Activated CD4-positive, alpha-beta T cell treated with anti-CD3 and anti-CD28 coated beads for 24 hours (primary cell): ENCODE measurements at regions not wholly inside any gene's neighbourhood (a gene's known extent, or its start where the extent isn't known, plus 50 kb on each side); places are given as distances from the start of the nearest gene placed in this dataset.

ENCODE experiments used
- DNase-seq, 2 donors: peaks; one replicate each; pipeline ENCODE4 v3.0.0-alpha.2; 2020; ENCODE audit warnings: low read depth in 2 of 2

GRCh38 chr6:148044921-148045320, 297.7 kb upstream of the SASH1 start:
- DNase-seq, result no peak

DNA sequence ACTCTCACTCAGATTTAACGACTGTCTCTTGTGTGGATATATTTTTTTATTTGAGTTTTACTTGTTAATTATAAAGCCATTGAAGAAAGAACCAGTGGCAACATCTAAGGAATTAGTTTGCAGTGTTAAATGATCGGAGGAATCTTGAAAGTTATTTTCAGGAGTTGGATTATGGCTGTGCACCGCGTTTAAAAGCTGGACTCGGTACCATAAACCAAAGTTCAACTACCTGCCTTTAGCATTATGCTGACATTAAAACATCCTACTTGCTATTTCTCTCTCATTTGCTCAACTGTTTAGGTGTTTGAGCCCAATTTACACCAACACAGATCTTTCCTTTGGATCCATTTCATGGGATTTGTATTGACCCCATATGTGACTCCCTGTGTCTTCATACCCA, 289.4 kb upstream of the SASH1 start:
- DNase-seq, result no peak

- DNase-seq, result no peak
Measured at GRCh38 chr6:148053796-148054195, 288.8 kb upstream of the SASH1 start.

GRCh38 chr6:148054219-148054618, 288.4 kb upstream of the SASH1 start:
- DNase-seq, result no peak

GRCh38 chr6:148055419-148055818, 287.2 kb upstream of the SASH1 start:
- DNase-seq, result no peak

DNA sequence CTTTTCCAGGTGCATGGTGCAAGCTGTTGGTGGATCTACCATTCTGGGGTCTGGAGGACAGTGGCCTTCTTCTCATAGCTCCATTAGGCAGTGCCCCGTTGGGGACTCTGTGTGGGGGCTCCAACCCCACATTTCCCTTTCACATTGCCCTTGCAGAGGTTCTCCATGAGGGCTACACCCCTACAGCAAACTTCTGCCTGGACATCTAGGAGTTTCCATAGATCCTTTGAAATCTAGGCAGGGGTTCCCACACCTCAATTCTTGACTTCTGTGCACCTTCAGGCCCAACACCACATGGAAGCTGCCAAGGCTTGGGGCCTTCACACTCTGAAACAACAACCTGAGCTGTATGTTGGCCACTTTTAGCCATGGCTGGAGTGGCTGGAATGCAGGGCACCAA, 282.8 kb upstream of the SASH1 start:
- no peak for DNase-seq

DNA sequence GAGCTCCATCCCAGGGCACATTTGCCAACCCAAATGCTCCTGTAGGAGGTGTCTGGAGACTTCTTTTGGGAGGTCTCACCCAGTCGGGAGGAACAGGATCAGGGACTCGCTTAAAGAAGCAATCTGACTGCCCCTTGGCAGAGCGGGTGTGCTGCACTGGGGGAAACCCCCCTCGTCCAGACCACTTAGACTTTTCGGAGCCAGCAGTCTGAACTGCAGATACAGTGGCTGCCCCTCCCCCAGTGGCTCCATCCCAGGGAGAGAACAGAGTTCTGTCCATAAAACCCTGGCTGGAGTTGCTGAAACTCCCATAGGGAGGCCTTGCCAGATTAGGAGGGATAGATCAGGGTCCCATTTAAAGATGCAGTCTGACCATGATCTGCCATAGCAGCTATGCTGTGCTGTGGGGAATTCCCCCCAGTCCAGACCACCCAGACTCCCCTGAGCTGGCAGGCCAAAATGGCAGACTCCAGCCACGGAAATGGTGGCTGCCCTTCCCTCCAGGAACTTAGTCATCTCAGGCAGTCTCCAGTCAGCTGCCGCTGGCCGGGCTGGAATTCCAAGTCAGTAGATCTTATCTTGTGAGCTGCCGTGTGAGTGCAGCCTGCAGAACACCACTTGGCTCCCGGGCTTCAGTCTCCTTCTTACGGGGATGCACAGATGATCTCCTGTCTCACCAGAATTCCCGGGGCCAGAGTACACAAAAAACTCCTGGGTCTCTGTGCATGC, 278.1 kb upstream of the SASH1 start:
- DNase-seq, result no peak

- DNase-seq, result no peak
Measured at GRCh38 chr6:148068437-148069061, 274.1 kb upstream of the SASH1 start.

- DNase-seq, result no peak
Measured at GRCh38 chr6:148069256-148069655, 273.4 kb upstream of the SASH1 start.

- DNase-seq, result no peak
Measured at GRCh38 chr6:148074291-148074690, 268.3 kb upstream of the SASH1 start.

GRCh38 chr6:148074738-148075137, 267.9 kb upstream of the SASH1 start:
- no peak for DNase-seq

GRCh38 chr6:148075352-148075751, 267.3 kb upstream of the SASH1 start:
- DNase-seq, result no peak

GRCh38 chr6:148076051-148076450, 266.6 kb upstream of the SASH1 start:
- DNase-seq, result no peak

DNA sequence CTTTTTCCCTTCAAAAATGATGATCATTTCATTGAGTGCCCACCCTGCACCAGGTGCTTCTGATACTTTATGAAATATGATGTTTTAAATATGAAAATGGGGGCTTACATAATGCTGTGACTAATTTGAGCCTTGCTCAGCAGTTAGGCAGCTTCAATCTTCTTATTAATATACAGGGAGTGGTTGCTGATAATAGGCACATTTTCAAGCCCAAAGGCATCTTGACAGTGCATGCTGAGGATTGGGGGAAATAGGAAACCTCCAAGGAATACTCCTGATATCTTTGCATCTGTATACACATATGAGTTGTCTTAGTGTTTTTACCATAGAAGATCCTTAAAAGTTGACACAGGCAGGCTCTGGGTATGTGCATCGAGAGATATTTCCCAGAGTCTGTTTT, 262.3 kb upstream of the SASH1 start:
- DNase-seq, result no peak

DNA sequence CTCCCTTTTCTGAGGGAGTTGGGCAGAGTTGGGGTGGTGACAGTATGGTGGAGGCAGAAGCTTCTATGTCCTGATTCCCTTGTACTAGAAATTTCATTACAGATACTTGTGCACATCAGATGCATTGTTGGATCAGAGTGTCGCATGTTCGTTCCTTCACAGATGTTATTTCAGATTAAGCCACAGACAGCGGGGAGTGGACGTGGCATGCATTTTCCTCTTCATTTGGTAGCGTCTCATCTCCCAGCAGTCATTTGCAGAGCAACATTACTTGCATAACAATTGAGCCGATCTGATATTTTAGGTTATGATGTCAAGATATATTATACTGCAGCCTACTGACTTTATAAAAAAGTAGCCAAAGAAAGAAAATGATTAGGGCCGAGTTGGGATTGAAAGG, 261.6 kb upstream of the SASH1 start:
- no peak for DNase-seq

GRCh38 chr6:148082044-148082443, 260.6 kb upstream of the SASH1 start:
- DNase-seq, result no peak

GRCh38 chr6:148082696-148083095, 259.9 kb upstream of the SASH1 start:
- no peak for DNase-seq

DNA sequence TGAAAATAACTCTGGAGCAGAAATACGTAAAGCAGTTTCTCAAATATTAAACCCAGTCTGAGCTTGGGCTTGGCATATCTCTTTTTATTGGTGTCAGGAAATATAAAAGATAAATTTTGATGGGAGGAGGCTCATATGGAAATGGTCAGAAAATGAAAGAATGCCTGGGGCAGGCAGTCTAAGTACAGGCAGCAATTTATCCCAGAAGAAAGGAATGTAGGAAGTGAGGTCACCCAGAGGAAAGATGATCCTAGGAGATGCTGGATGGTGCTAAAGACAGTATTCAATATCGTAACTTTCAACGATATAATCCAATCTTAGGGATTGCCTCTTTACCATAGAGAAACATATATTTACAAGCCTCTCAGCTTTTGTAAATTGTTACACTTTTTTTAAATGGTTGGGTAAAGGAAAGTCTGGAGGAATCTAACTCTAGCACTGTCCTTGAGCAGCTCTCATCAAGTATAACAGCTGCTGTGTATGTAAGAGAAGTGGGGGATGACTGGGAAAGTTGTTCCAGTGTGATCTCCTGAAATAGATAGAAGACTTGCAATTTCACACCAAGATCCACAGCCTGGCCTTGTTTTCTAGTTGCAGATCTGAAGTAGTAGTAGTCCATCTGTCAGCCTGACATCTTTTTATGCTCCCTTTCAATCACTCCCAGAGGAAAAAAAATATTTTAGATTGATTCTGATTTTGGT, 256.9 kb upstream of the SASH1 start:
- no peak for DNase-seq

GRCh38 chr6:148086386-148086785, 256.3 kb upstream of the SASH1 start:
- DNase-seq, result no peak

GRCh38 chr6:148086843-148087242, 255.8 kb upstream of the SASH1 start:
- no peak for DNase-seq

DNA sequence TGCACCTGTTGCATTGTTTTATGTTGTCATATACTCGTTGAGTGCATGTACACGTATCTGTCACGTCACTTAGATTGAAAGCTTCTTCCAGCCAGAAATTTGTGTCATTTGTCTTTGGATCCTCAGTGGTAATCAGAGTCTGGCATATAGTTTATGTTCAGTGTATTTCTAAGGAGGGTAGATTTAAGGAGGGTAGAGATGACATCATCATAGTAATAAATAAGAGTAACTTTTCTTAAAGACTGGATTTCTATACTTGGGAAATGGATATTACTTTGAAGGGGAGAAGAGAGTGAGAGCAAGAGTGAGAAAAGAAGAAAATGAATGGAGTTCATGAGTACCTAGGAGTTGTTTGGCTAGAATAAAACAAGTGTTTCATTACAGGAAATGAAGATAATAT, 255.0 kb upstream of the SASH1 start:
- DNase-seq, result no peak

DNA sequence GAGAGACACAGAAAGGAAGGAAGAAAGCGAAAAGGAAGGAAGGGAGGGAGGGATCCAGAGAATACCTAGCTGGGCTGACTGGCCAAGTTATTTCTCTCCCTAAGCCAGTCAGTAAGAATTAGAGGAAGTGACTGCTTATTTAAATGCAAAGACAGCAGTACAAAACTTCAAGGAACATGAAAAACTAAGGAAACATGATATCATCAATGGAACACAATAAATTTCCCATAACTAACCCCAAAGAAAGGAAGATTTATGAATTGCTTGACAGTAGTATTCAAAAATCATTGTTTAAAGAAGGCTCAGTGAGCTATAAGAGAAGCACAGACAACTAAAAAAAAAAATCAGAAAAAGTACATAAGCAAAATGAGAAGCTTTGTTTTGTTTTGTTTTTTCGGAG, 252.3 kb upstream of the SASH1 start:
- no peak for DNase-seq

- DNase-seq, result no peak
Measured at GRCh38 chr6:148091394-148091793, 251.2 kb upstream of the SASH1 start.
